NCI-H510A treated with DMSO at 0.1 percent for 48 hours (cell line): ENCODE measurements at regions not wholly inside any gene's neighbourhood (a gene's known extent, or its start where the extent isn't known, plus 50 kb on each side); places are given as distances from the start of the nearest gene placed in this dataset.

Experiments
- DNase-seq: peaks from one replicate; lab custom pipeline; 2025; lab: John Stamatoyannopoulos, UW

- no peak for DNase-seq
Observed at GRCh38 chr1:192713921-192714320, 78.0 kb downstream of the RGS13 start.

DNA sequence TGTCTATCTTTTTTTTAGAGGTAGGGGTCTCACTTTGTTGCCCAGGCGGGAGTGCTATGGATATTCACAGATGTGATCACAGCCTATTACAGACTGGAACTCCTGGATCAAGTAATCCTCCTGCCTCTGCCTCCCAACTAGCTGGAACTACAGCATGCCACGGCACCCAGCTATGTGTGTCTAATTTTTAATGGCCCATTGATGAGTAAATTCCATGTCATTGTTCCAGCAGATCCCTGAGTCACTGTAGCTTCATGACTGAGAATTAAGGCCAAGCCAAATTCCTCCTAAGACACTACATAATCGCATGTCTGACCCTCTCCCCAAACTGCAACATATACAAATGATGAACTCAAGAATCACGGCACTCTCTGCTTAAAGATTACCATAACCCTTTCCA is 84.2 kb upstream of the RGS2 start:
- DNase-seq, result no peak

GRCh38 chr1:192726820-192727504 is 81.9 kb upstream of the RGS2 start:
- DNase-seq, result no peak

- DNase-seq, result no peak
Observed at GRCh38 chr1:192729500-192729899, 79.3 kb upstream of the RGS2 start.

- DNase-seq, result no peak
Observed at GRCh38 chr1:192730198-192730597, 78.6 kb upstream of the RGS2 start.

GRCh38 chr1:192732787-192733186 is 76.1 kb upstream of the RGS2 start:
- DNase-seq, result no peak

DNA sequence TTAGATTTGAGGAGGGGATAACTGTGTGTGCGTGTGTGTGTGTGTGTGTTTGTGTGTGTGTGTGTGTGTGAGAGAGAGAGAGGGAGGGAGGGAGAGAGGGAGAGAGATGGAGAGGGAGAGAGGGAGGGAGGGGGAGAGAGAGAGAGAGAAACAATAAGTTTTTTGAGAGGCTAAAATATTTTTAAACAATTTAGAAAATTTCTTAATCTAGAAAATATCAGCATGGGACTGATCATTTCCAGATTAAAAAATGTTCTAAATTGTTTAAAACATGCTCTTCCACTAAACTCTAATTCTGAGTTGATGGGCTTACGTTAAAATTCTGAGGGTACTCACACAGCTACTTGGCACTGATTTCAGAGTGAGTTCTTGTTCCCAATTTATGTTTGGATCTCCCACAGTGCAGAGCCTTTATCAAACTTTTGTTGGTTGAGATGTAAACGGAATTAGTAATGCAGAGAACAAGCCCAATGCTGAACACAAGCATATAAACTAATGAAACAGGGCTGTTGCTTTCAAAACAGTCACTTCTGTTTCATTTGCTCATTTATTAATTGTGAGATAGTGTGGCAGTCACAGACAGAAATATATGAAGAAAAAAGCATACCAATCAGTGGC is 73.4 kb upstream of the RGS2 start:
- DNase-seq, result no peak

- DNase-seq, result no peak
Observed at GRCh38 chr1:192737306-192737705, 71.5 kb upstream of the RGS2 start.

GRCh38 chr1:192739476-192740184 is 69.2 kb upstream of the RGS2 start:
- no peak for DNase-seq

- no peak for DNase-seq
Observed at GRCh38 chr1:192740214-192740613, 68.6 kb upstream of the RGS2 start.

DNA sequence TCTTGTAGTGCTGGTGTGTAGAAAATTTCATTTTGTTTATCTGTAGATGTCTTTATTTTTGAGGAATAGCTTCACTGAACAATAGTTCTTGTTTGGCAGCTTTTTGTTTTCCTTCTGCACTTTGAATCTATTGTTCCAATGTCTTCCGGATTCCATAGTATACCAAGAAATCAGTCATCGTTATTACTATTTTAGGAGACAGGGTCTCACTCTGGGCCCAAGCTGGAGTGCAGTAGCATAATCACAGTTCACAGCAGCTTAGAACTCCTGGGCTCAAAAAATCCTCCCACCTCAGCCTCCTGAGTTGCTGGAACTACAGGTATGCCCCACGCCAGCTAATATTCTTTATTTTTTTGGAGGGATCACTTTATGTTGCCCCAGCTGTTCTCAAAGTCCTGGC is 67.7 kb upstream of the RGS2 start:
- no peak for DNase-seq

GRCh38 chr1:192747301-192747700 is 61.5 kb upstream of the RGS2 start:
- DNase-seq, result no peak

DNA sequence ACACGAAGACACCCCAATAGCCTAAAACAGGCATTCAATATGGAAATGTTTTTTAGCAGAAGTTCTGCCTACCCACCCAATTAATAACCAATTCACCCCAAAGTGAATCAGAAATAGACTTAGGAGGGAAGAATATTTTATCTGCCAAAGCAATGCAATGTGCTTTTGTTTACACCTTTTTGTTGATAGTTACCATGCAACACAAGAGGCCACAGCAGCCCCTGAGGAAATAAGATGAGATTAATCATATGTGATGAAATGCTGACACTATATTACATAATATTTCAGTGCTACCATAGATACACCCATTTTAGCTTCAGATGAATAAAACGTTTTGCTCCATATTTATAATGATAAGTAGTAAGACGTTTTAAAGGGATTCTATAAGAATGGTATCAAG is 60.9 kb upstream of the RGS2 start:
- DNase-seq, result no peak

- DNase-seq, result peak; percentile 56
Observed at GRCh38 chr1:192749349-192749748, 59.5 kb upstream of the RGS2 start.

GRCh38 chr1:192751260-192751659 is 57.6 kb upstream of the RGS2 start:
- DNase-seq, result no peak

- DNase-seq, result no peak
Observed at GRCh38 chr1:192756314-192756713, 52.5 kb upstream of the RGS2 start.

GRCh38 chr1:192756847-192757246 is 52.0 kb upstream of the RGS2 start:
- DNase-seq, result no peak

- no peak for DNase-seq
Observed at GRCh38 chr1:192758492-192758891, 50.3 kb upstream of the RGS2 start.
